B cell (primary cell): ENCODE measurements at regions not wholly inside any gene's neighbourhood (a gene's known extent, or its start where the extent isn't known, plus 50 kb on each side); places are given as distances from the start of the nearest gene placed in this dataset.

Source experiments
- CTCF ChIP-seq: fragments of 200-600 bp; IDR thresholded peaks from one replicate; pipeline ENCODE4 v1.8.0; 2022; ENCODE audit warnings: antibody characterized with exemption, mild to moderate bottlenecking
- EZH2 ChIP-seq: IDR thresholded peaks from 2 replicates; pipeline ENCODE4 v1.6.1; 2012; ENCODE audit warnings: borderline replicate concordance, low read depth, mild to moderate bottlenecking, moderate library complexity, low read length; ENCODE audit not compliant: insufficient read depth, poor library complexity, severe bottlenecking

GRCh38 chr4:165743422-165743821 is 129.6 kb upstream of the TLL1 start:
- TF ChIP-seq CTCF (no peak), EZH2 (no peak)
